Immature natural killer cell (primary cell): ENCODE measurements at regions not wholly inside any gene's neighbourhood (a gene's known extent, or its start where the extent isn't known, plus 50 kb on each side); places are given as distances from the start of the nearest gene placed in this dataset.

Experiments
- DNase-seq, 3 donors: peaks; one replicate each; pipeline ENCODE4 v3.0.0; 2022; ENCODE audit warnings: mixed read lengths in 1 of 3
- H3K27ac Mint-ChIP-seq, 6 donors: one replicate each; pipeline ENCODE4 v1.8.0; 2020; ENCODE audit warnings: mixed read lengths in 6 of 6, mild to moderate bottlenecking in 5 of 6, inconsistent platforms in 4 of 6, moderate library complexity in 3 of 6
- H3K27me3 Mint-ChIP-seq, 3 donors: one replicate each; pipeline ENCODE4 v1.8.0; 2020 to 2021; ENCODE audit warnings: low read depth in 3 of 3, mild to moderate bottlenecking in 3 of 3, mixed read lengths in 3 of 3, moderate library complexity in 3 of 3, inconsistent platforms in 1 of 3
- H3K36me3 Mint-ChIP-seq, 3 donors: one replicate each; pipeline ENCODE4 v1.8.0; 2020; ENCODE audit warnings: mixed read lengths in 3 of 3, inconsistent platforms in 2 of 3, mild to moderate bottlenecking in 2 of 3
- H3K4me1 Mint-ChIP-seq, 2 donors: one replicate each; pipeline ENCODE4 v1.8.0; 2020; ENCODE audit warnings: inconsistent platforms in 2 of 2, mild to moderate bottlenecking in 2 of 2, mixed read lengths in 2 of 2, moderate library complexity in 1 of 2
- H3K4me3 Mint-ChIP-seq, 5 donors: one replicate each; pipeline ENCODE4 v1.8.0; 2020; ENCODE audit warnings: mild to moderate bottlenecking in 5 of 5, mixed read lengths in 5 of 5, inconsistent platforms in 3 of 5, moderate library complexity in 3 of 5
- H3K9me3 Mint-ChIP-seq, 6 donors: one replicate each; pipeline ENCODE4 v1.8.0; 2020; ENCODE audit warnings: mild to moderate bottlenecking in 6 of 6, mixed read lengths in 6 of 6, inconsistent platforms in 4 of 6, moderate library complexity in 3 of 6

DNA sequence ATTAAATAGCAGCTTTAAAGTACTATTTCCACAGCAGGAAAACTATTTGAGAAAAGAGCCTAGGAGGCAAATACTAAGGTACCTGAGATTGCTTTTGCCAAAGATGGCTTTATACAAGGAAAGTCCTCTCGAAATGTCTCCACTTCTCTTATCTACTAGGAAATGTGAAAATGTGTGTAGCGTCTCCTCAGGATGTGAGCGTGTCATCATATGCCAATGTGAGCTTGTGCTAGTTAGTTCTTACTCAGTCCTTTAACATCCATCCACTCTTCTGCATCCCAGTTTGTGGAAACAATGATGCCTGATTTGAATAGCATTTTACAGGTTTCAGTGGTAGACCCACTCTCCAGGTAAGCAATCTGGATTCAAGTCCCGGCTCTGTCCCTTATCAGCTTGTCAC lies 421.0 kb downstream of the DYNC2H1 start:
- Mint-ChIP-seq H3K9me3 (peaks cover 0 to 7% (median 0%) of the 10 kb centered on the region in 6 donors), H3K27ac (no peak overlapping the region), H3K4me1 (no peaks in the 10 kb centered on the region)

DNA sequence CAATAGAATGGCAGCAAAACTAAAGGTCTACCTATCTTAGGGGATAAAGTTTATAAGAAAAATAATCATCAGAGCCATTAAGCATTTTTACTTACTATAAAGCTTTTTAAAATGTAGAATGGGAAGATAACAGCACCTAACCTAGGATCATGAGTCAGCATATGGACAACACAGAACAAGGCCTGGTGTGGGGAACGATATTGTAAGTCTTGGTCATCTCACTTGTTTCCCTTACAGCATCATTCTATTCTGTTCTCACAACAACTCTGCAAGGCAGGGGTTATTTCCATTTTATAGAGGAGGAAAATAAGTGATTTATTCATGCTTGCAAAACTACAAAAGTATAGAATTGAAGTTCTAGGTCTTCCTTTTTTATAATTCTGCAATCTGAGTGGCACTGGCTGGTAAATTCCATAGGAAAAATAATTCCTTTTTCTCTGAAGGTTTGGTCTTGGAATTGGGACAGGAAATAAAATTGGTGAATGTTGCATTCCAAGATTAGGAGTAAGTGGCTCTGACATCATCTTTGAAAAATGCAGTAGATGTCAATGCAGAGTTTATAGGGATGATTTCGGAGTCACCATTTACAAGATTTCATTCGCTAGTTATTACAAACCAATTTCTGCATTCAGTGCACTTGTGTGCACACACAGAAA lies 423.0 kb downstream of the DYNC2H1 start:
- H3K36me3 Mint-ChIP-seq, result no peaks in the 10 kb centered on the region

More for the DNA sequence above, 421.0 kb downstream of the DYNC2H1 start:
- peaks cover 0 to 9% (median 0%) of the 10 kb centered on the region in 3 donors for H3K27me3 Mint-ChIP-seq
- no peak overlapping the region for H3K4me3 Mint-ChIP-seq
- H3K36me3 Mint-ChIP-seq, result no peaks in the 10 kb centered on the region
- DNase-seq, result no peak

DNA sequence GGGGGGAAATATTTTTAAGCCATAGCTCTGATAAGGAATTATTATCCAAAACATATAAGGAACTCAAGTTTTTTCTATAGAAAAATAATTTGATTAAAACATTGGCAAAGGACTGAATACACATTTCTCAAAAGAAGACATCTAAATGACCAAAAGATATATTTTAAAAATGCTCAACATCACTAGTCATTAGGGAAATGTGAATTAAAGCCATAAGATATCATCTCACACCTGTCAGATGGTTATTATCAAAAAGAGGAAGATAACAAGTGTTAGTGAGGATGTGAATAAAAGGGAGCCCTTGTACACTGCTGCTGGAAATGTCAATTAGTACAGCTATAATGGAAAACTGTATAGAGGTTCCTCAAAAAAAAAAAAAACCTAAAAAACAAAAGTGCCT lies 425.0 kb downstream of the DYNC2H1 start:
- Mint-ChIP-seq H3K27ac (no peak overlapping the region), H3K36me3 (no peaks in the 10 kb centered on the region), H3K27me3 (peaks cover 0 to 12% (median 1%) of the 10 kb centered on the region in 3 donors), H3K4me1 (no peaks in the 10 kb centered on the region), H3K4me3 (no peak overlapping the region), H3K9me3 (peaks cover 0 to 10% (median 0%) of the 10 kb centered on the region in 6 donors)
- DNase-seq, result no peak

More for the DNA sequence above, 423.0 kb downstream of the DYNC2H1 start:
- no peak for DNase-seq
- Mint-ChIP-seq H3K27me3 (peaks cover 0 to 9% (median 1%) of the 10 kb centered on the region in 3 donors), H3K4me3 (no peak overlapping the region), H3K27ac (no peak overlapping the region), H3K4me1 (no peaks in the 10 kb centered on the region), H3K9me3 (peaks cover 0 to 8% (median 0%) of the 10 kb centered on the region in 6 donors)

DNA sequence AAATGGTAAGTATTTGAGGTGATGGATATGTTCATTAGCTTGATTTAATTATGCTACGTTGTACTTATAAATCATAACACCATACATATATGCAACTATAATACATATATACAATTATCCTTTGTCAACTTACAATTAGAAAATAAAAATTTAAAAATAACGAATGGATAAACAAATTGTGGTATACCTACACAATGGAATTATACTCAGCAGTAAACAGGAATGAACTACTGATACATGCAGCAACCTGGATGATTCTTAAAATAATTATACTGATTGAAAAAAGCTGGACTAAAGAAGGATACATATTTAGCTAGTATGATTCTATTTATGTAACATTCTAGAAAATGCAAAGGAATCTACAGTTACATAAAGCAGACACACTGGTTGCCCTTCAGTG lies 425.7 kb downstream of the DYNC2H1 start:
- Mint-ChIP-seq H3K36me3 (no peaks in the 10 kb centered on the region), H3K4me1 (no peaks in the 10 kb centered on the region), H3K4me3 (no peak overlapping the region), H3K9me3 (peaks cover 0 to 10% (median 0%) of the 10 kb centered on the region in 6 donors), H3K27ac (no peak overlapping the region), H3K27me3 (peaks cover 0 to 7% (median 1%) of the 10 kb centered on the region in 3 donors)
- DNase-seq, result no peak

DNA sequence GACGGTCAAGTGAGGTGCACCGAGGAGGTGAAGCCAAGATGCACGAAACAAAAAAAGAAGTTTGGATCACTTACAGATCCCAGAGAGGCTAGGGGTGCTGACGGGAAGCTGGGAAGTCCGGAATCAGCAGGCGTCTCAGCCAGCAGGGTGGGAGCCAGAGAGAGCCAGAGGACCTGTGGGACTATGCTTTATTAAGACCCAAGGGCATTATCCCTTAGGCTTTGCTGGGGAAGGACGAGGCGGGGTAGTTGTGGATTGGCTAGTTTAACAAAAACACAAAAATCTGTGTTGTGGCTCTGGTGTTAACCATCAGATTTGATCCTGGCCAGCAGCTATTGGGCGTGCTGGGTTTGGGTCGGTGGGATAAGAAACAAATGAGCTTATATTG lies 427.1 kb downstream of the DYNC2H1 start:
- Mint-ChIP-seq H3K27me3 (peaks cover 1 to 5% (median 1%) of the 10 kb centered on the region in 3 donors), H3K27ac (no peak overlapping the region), H3K9me3 (peaks cover 0 to 10% (median 0%) of the 10 kb centered on the region in 6 donors), H3K4me1 (no peaks in the 10 kb centered on the region), H3K4me3 (no peak overlapping the region), H3K36me3 (no peaks in the 10 kb centered on the region)
- no peak for DNase-seq

DNA sequence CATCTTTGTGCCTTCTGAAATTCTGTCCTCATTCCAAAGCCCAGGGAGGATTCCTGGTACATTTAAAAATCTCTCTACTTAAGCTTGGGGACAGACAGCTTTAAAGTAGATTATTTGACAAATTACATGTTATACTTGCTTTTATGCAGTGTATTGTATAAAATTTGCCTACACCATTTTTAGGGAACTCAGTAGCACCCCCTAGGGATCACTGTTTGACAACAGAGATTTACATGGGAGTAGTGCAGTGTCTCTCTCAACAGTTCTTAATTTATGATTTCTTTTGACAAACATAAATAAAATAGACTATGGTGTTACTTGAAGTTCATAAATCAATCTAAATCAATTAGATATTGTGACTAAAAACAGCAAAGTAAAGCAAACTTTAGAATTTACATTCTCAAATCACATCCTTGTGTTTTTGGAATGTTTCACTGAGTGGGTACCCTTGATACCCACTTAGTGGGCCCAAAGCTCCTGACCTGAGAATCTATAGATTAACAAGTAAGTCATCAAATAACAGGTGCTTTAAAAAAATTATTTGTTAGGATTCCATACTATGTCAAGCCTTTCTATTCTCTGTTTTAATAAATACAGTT lies 428.8 kb downstream of the DYNC2H1 start:
- Mint-ChIP-seq H3K4me3 (no peak overlapping the region), H3K9me3 (peaks cover 0 to 8% (median 0%) of the 10 kb centered on the region in 6 donors), H3K27me3 (peaks cover 1 to 2% (median 1%) of the 10 kb centered on the region in 3 donors), H3K27ac (no peak overlapping the region), H3K4me1 (no peaks in the 10 kb centered on the region), H3K36me3 (no peaks in the 10 kb centered on the region)
- DNase-seq, result no peak

DNA sequence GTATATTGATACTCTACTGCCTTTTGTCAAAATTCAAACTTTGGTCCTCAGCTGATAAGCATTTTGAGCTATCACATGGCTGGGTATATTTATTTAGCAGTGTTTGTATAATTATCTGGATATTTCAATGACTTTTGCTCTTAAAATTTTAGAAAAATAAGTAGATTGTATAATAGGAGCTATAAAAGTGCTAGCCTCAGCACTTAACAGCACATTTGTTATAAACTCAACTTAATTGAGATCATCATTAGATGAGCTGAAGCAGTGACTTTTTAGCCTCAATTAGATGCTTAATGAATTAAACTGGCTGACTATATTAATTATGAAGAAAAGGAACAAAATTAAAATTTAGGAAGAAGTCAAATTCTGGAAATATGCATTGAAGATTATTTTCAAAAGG lies 429.9 kb downstream of the DYNC2H1 start:
- Mint-ChIP-seq H3K9me3 (peaks cover 0 to 4% (median 0%) of the 10 kb centered on the region in 6 donors), H3K27me3 (peaks cover 1 to 2% (median 1%) of the 10 kb centered on the region in 3 donors), H3K36me3 (no peaks in the 10 kb centered on the region), H3K4me1 (no peaks in the 10 kb centered on the region), H3K4me3 (no peak overlapping the region), H3K27ac (no peak overlapping the region)
- no peak for DNase-seq

DNA sequence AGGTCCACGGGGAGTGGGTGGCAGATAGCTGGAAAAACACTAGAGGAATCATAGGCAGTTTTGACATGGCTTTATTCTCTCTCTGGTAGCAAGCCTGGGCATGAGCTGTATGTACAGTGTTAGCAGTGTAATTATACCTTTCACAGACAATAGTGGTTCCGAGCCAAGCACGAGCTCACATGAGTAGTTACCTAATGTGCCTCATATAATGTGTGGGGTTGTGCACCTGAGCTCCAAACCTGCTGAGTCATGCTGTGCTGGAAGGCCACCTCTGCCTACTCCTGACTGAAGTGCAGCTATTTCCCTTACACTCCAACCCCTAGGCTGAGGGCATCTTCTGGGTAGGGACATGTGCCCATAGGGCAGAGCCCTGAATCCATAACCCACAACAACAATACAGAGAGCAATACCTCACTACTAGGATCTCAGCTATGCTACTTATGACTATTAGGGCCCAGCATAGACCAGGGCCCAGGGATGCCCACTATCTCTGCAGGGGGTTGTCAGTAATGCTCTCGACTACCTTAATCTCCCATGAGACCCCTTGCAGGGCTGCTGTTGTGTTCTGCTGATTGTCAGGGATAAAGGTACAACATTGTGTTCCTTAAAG lies 432.1 kb downstream of the DYNC2H1 start:
- peaks cover 1 to 6% (median 1%) of the 10 kb centered on the region in 3 donors for H3K27me3 Mint-ChIP-seq
- H3K27ac Mint-ChIP-seq, result no peak overlapping the region
- no peak for DNase-seq
- no peak overlapping the region for H3K4me3 Mint-ChIP-seq
- no peaks in the 10 kb centered on the region for H3K36me3 Mint-ChIP-seq
- H3K9me3 Mint-ChIP-seq, result peaks cover 0 to 4% (median 0%) of the 10 kb centered on the region in 6 donors
- H3K4me1 Mint-ChIP-seq, result no peaks in the 10 kb centered on the region

DNA sequence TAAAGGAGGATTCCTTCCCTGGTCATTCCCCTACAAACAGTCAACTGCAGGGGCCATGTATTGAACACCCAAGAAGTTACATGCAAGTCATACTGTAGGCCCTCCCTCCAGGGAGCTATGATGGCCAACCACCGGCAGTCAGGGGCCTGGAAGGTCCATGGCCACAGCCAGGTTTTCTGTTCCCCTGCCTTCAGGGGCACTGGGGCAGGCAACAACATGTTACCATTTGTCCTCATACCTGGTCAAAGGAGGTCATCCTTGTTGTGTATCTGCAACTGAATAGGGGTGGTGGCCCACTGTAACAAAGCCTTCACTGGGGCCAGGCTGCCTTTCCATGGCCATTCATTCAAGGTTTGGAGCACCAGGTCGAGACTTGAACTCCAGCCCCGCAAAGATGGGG lies 433.6 kb downstream of the DYNC2H1 start:
- H3K27ac Mint-ChIP-seq, result no peak overlapping the region
- no peak for DNase-seq
- no peaks in the 10 kb centered on the region for H3K9me3 Mint-ChIP-seq
- H3K36me3 Mint-ChIP-seq, result no peaks in the 10 kb centered on the region
- H3K4me1 Mint-ChIP-seq, result no peaks in the 10 kb centered on the region
- H3K4me3 Mint-ChIP-seq, result no peak overlapping the region
- H3K27me3 Mint-ChIP-seq, result peaks cover 0 to 3% (median 1%) of the 10 kb centered on the region in 3 donors

DNA sequence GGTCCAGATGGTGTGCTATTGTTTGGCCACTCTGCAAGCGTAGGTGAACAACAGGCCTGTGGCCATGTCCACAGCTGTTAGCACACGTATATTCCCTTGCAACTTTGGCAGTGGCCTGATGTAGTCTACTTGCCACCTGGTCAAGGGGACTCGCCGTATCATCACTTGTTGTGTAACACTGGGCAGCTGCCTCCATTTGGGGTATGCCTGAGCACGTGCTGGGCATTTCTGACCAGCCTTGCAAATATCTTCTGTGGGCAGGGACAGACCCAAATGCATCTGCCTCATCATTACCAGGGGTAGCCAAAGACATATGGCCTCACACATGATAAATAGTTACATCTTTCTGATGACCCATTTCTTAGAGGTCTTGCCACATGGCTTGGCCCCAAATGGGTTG lies 434.2 kb downstream of the DYNC2H1 start:
- Mint-ChIP-seq H3K27ac (no peak overlapping the region), H3K27me3 (peaks cover 0 to 3% (median 1%) of the 10 kb centered on the region in 3 donors)

DNA sequence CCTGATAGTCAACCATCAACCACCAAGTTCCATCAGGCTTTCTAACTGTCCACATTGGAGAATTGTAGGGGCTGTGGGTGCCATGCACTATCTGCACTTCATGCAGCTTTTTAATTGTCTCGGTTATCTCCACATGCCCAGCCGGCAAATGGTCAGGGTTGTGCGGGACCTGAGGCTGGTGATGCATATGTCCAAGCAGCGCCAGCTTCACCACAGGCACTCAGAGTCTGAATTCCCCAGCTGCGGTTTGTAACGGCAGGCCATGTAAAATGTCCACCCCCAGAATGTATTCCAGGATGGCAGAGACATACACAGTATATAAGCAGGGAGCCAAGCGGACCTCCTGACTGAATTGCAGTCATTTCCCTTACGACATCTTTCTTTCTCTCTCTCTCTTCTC lies 435.6 kb downstream of the DYNC2H1 start:
- Mint-ChIP-seq H3K9me3 (peaks cover 0 to 3% (median 0%) of the 10 kb centered on the region in 6 donors), H3K27me3 (peaks cover 0 to 3% (median 1%) of the 10 kb centered on the region in 3 donors), H3K27ac (no peak overlapping the region), H3K4me3 (no peak overlapping the region), H3K4me1 (no peaks in the 10 kb centered on the region), H3K36me3 (no peaks in the 10 kb centered on the region)
- DNase-seq, result no peak

More for the DNA sequence above, 434.2 kb downstream of the DYNC2H1 start:
- DNase-seq, result no peak
- Mint-ChIP-seq H3K36me3 (no peaks in the 10 kb centered on the region), H3K4me1 (no peaks in the 10 kb centered on the region), H3K9me3 (no peaks in the 10 kb centered on the region), H3K4me3 (no peak overlapping the region)

DNA sequence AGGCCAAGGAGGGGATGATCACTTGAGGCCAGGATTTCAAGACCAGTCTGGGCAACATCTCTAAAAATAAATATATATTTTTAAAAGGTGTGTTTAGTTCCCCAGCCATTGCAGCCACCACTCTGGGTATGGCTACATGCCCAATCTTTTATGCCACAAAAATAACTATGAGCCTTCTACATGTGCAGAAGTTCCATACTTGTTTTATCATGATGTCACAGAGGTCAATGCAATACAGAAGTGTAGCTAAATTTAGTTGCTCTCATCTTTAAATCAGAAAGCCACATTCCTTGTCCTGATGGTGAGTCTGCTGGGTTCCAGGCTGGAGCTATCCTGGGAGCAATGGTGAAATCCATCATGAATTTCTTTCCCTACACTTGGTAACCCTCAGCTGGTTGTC lies 436.3 kb downstream of the DYNC2H1 start:
- no peak overlapping the region for H3K4me3 Mint-ChIP-seq
- H3K27me3 Mint-ChIP-seq, result peaks cover 0 to 3% (median under 1%) of the 10 kb centered on the region in 3 donors
- H3K27ac Mint-ChIP-seq, result no peak overlapping the region
- no peaks in the 10 kb centered on the region for H3K36me3 Mint-ChIP-seq
- no peak for DNase-seq
- peaks cover 0 to 3% (median 0%) of the 10 kb centered on the region in 6 donors for H3K9me3 Mint-ChIP-seq
- no peaks in the 10 kb centered on the region for H3K4me1 Mint-ChIP-seq

DNA sequence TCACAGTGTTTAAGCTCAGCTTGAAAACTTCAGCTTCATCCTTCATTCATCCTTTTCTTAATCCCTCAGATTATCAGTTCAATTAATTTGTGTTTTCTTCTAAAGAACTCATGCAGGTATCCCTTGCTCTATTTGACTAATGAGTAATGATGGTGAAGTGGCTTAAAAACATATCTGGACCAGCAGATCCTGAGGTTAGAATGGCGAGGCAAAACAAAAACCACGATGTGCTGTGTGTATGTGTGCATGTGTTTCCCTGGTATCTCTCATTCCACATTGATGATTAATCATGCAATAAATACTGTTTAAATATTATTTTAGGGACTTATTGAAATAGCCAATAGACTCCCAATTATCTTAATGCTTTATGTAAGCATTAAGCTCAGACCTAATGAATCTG lies 437.0 kb downstream of the DYNC2H1 start:
- no peak overlapping the region for H3K27ac Mint-ChIP-seq
- peaks cover 0 to 3% (median 0%) of the 10 kb centered on the region in 6 donors for H3K9me3 Mint-ChIP-seq
- no peaks in the 10 kb centered on the region for H3K4me1 Mint-ChIP-seq
- no peak for DNase-seq
- no peak overlapping the region for H3K4me3 Mint-ChIP-seq
- H3K36me3 Mint-ChIP-seq, result no peaks in the 10 kb centered on the region
- peaks cover 0 to 3% (median 0%) of the 10 kb centered on the region in 3 donors for H3K27me3 Mint-ChIP-seq

DNA sequence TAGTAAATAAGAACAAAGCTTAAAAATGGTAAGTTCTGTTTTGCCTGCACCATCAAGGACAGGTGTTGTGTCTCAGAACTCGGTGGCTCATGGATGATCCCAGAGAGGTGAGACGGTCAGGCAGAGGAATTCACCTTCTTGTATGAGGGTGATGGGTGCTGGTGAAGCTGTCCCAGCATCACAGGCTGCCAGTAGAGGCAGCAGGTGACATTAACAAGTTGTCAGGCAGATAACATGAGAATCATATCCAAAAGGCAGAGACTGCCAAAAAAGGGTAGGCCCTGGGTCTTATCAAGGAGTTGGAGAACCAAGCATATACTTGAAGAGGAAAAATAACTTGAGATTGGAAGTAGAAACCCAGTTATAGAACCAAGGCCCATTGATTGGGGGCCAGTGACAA lies 437.8 kb downstream of the DYNC2H1 start:
- peaks cover 0 to 3% (median 0%) of the 10 kb centered on the region in 3 donors for H3K27me3 Mint-ChIP-seq
- H3K4me3 Mint-ChIP-seq, result no peak overlapping the region
- H3K36me3 Mint-ChIP-seq, result no peaks in the 10 kb centered on the region
- no peaks in the 10 kb centered on the region for H3K4me1 Mint-ChIP-seq
- H3K9me3 Mint-ChIP-seq, result peaks cover 0 to 3% (median 0%) of the 10 kb centered on the region in 6 donors
- no peak for DNase-seq
- H3K27ac Mint-ChIP-seq, result no peak overlapping the region
